Peyer's patch (tissue), 4 donors: ENCODE measurements at regions not wholly inside any gene's neighbourhood (a gene's known extent, or its start where the extent isn't known, plus 50 kb on each side); places are given as distances from the start of the nearest gene placed in this dataset.

Experiments used
- DNase-seq, 3 donors: peaks; one replicate each; pipeline ENCODE4 v3.0.0-alpha.2; 2017 to 2019
- H3K27ac ChIP-seq, 4 donors: fragments of 200-600 bp; sonication (generic); one replicate each; pipeline ENCODE4 v1.5.1; 2016 to 2019
- H3K27me3 ChIP-seq, 2 donors: fragments of 200-600 bp; sonication (generic); one replicate each; pipeline ENCODE4 v1.5.1; 2019
- H3K36me3 ChIP-seq, 3 donors: fragments of 200-600 bp; sonication (generic); one replicate each; pipeline ENCODE4 v1.5.1; 2016 to 2019
- H3K4me1 ChIP-seq, 4 donors: fragments of 200-600 bp; sonication (generic); one replicate each; pipeline ENCODE4 v1.5.1; 2016 to 2019
- H3K4me3 ChIP-seq, 4 donors: fragments of 200-600 bp; sonication (generic); 1 replicate in 3 of 4; 2 replicates in 1 of 4; pipeline ENCODE4 v1.5.1; 2016 to 2019; ENCODE audit warnings: mild to moderate bottlenecking in 1 of 4
- H3K9me3 ChIP-seq, 4 donors: fragments of 200-600 bp; sonication (generic); one replicate each; pipeline ENCODE4 v1.5.1; 2016 to 2019; ENCODE audit warnings: mild to moderate bottlenecking in 1 of 4
- CTCF ChIP-seq, 6 experiments: fragments of 450-650 bp in 4 of 6; fragments of 200-600 bp in 2 of 6; sonication (generic) in 1 of 6; IDR thresholded peaks; one replicate each; pipeline ENCODE4 v1.5.1; 2017 to 2019; ENCODE audit warnings: antibody characterized with exemption in 6 of 6, mild to moderate bottlenecking in 3 of 6, moderate library complexity in 1 of 6
- POLR2A ChIP-seq, 2 donors: fragments of 450-650 bp; IDR thresholded peaks; one replicate each; pipeline ENCODE4 v1.5.1; 2017; ENCODE audit warnings: antibody characterized with exemption in 2 of 2, mild to moderate bottlenecking in 2 of 2, moderate library complexity in 2 of 2

- no peak for DNase-seq
- H3K4me1 ChIP-seq = peaks cover 0 to 3% (median 0%) of the 10 kb centered on the region in 4 donors
- no peak overlapping the region for H3K4me3 ChIP-seq
- H3K27me3 ChIP-seq = no peaks in the 10 kb centered on the region
- H3K9me3 ChIP-seq = no peaks in the 10 kb centered on the region
- H3K36me3 ChIP-seq = no peaks in the 10 kb centered on the region
- TF ChIP-seq POLR2A (IDR thresholded peaks at IDR 0.05) (no peak), CTCF (IDR thresholded peaks at IDR 0.05) (no peak)
- H3K27ac ChIP-seq = no peak overlapping the region
These were observed 120.8 kb upstream of the ZNF608 start for GRCh38 chr5:124867137-124867704.

GRCh38 chr5:124868676-124869075 lies 122.2 kb upstream of the ZNF608 start:
- Histone ChIP-seq H3K9me3 (no peaks in the 10 kb centered on the region), H3K4me1 (peaks cover 0 to 3% (median 0%) of the 10 kb centered on the region in 4 donors), H3K4me3 (no peak overlapping the region), H3K27me3 (no peaks in the 10 kb centered on the region), H3K27ac (no peak overlapping the region), H3K36me3 (no peaks in the 10 kb centered on the region)
- TF ChIP-seq CTCF (IDR thresholded peaks at IDR 0.05) (no peak), POLR2A (IDR thresholded peaks at IDR 0.05) (no peak)
- no peak for DNase-seq

GRCh38 chr5:124869426-124870033 lies 123.1 kb upstream of the ZNF608 start:
- Histone ChIP-seq H3K27ac (no peak overlapping the region), H3K27me3 (no peaks in the 10 kb centered on the region), H3K9me3 (no peaks in the 10 kb centered on the region), H3K4me3 (no peak overlapping the region), H3K36me3 (no peaks in the 10 kb centered on the region), H3K4me1 (peaks cover 0 to 3% (median 0%) of the 10 kb centered on the region in 4 donors)
- no peak for DNase-seq
- TF ChIP-seq POLR2A (IDR thresholded peaks at IDR 0.05) (no peak), CTCF (IDR thresholded peaks at IDR 0.05) (no peak)

GRCh38 chr5:124870070-124870469 lies 123.6 kb upstream of the ZNF608 start:
- peaks cover 0 to 3% (median 0%) of the 10 kb centered on the region in 4 donors for H3K4me1 ChIP-seq
- H3K4me3 ChIP-seq = no peak overlapping the region
- TF ChIP-seq CTCF (IDR thresholded peaks at IDR 0.05) = no peak
- no peak for TF ChIP-seq POLR2A (IDR thresholded peaks at IDR 0.05)
- H3K9me3 ChIP-seq = no peaks in the 10 kb centered on the region
- H3K27me3 ChIP-seq = no peaks in the 10 kb centered on the region
- DNase-seq = no peak
- H3K27ac ChIP-seq = no peak overlapping the region
- H3K36me3 ChIP-seq = no peaks in the 10 kb centered on the region

GRCh38 chr5:124871303-124871702 lies 124.9 kb upstream of the ZNF608 start:
- Histone ChIP-seq H3K27ac (no peak overlapping the region), H3K4me1 (peaks cover 0 to 3% (median 0%) of the 10 kb centered on the region in 4 donors), H3K9me3 (no peaks in the 10 kb centered on the region), H3K36me3 (no peaks in the 10 kb centered on the region), H3K27me3 (no peaks in the 10 kb centered on the region), H3K4me3 (no peak overlapping the region)
- DNase-seq = no peak
- TF ChIP-seq CTCF (IDR thresholded peaks at IDR 0.05) = no peak
- TF ChIP-seq POLR2A (IDR thresholded peaks at IDR 0.05) = no peak
